Erythroblast (primary cell): ENCODE measurements at regions not wholly inside any gene's neighbourhood (a gene's known extent, or its start where the extent isn't known, plus 50 kb on each side); places are given as distances from the start of the nearest gene placed in this dataset.

Source experiments
- DNase-seq, 2 experiments: peaks; one replicate each; lab custom pipeline; 2025; lab: John Stamatoyannopoulos, UW
- GATA1 ChIP-seq: IDR thresholded peaks from 2 replicates; pipeline ENCODE4 v1.6.1; 2011; ENCODE audit warnings: low read depth, mild to moderate bottlenecking, control low read depth, low read length, moderate library complexity
- POLR2A ChIP-seq: IDR thresholded peaks from 2 replicates; pipeline ENCODE4 v1.6.1; 2011; ENCODE audit warnings: mild to moderate bottlenecking, low read length

DNA sequence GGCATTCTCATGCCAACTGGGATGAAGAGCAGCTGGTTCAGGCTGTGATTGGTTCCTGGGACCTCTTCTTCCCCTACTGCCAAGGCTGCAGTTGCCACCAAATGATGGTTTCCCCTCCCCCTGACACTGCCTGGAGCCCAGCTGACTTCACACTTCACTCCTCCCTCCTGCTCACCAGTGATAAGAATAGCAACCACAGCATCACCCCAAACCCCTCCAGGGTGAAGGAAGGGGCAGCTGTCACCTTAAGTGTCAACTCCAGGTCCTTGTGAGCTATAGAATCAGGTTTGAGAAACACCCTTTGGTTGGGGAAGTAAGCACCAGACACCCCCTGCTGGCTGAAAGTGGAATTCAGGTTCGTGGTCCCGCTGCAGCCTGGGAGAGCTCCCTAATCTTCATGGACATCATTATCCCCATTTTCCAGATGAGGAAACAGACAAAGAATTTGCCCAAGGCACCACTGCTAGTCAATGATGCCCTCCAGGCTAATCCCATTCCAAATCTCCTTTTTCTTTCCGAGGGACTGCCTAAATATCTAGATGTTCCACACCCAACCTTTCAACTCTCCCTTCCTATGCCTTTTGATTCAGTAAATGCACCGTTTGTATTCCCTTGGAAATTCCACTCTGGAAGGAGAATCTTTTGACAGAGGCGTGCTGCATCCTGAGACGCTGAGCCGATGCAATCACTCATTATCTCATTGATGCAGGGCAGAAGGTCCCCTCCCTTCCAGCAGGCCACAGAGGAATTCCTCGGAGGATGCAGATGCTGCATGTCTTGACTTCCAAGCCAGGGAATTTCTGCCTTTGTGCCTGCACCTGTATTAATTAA lies 50.6 kb upstream of the UQCRFS1 start:
- TF ChIP-seq POLR2A, result no peak
- no peak for TF ChIP-seq GATA1
- peak; percentile 26 to 60 for DNase-seq

DNA sequence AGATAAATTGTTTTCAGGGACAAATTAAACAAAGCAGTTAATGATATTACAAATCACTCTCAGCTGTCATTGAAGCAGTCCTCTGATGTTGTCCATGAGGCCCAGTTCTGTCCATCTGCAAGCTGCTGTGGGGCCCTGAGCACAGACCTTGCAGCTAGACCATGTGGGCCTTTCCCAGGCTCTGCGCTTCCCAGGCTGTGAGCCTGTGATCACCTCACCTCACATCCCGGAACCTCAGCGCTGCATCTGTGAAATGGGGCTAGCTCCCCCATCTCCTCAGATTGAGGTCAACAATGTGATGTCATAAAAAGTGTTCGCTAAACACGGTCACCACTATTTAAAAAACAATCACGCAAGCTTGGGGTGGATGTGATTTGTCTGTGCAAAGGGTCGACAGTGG lies 51.9 kb upstream of the UQCRFS1 start:
- DNase-seq, result no peak
- no peak for TF ChIP-seq GATA1
- TF ChIP-seq POLR2A, result no peak

DNA sequence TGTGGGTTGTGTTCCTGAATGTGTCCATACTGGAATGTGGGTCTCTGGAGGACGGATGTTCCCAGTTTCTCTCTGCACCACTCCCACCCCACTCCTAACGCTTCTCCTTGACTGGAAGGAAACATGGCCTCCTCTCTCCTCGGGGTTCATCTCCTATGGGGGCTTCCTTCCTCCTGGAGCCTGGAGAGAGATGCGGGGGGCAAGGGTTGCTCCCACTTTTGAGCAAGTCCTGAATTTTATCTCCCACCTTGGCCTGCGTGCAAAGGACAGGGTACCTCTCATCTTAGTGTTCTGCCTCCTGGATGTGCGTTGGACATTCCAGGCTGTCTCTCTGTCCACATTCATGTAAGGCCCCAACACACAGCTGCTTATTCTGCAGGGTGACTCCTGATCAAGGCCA lies 52.5 kb upstream of the UQCRFS1 start:
- no peak for DNase-seq
- no peak for TF ChIP-seq POLR2A
- no peak for TF ChIP-seq GATA1

DNA sequence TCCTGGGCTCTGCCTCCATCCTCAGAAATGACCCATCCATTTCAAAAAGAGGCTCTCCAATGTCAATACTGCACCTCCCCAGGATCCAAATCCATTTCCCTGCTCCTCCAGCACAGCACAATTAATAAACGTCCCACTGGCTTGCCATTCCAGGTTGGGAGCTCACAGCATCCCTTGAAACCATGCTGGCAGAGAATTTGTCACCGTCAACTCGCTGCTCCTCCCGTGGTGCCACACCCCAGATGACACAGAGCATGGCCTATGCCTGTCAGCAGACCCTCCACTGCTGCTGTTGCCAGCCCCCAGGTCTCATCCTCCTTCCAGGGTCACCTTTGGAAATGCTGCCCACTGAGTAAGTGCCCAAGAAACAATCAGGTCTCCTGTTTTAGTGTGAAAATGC lies 53.0 kb upstream of the UQCRFS1 start:
- DNase-seq, result no peak
- TF ChIP-seq POLR2A (no peak), GATA1 (no peak)

DNA sequence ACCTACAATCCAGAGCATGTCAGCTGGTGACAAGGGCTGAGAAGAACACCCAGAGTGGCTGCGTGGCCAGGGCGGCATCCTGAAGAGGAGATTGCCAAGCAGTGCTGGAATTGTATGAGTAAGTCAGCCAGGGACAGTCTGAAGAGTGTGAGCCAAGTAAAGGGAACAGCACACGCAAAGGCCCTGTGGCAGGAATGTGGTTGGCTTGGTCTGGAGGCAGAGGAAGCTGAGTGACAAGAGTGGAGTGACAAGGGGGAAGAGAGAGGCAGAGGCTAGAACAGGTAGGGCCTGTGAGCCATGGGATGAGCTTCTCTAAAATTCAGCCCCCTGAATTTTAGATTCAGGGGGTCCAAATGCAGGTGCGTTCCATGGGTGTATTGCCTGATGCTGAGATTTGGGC lies 53.7 kb upstream of the UQCRFS1 start:
- DNase-seq, result no peak
- TF ChIP-seq GATA1 (no peak), POLR2A (no peak)

DNA sequence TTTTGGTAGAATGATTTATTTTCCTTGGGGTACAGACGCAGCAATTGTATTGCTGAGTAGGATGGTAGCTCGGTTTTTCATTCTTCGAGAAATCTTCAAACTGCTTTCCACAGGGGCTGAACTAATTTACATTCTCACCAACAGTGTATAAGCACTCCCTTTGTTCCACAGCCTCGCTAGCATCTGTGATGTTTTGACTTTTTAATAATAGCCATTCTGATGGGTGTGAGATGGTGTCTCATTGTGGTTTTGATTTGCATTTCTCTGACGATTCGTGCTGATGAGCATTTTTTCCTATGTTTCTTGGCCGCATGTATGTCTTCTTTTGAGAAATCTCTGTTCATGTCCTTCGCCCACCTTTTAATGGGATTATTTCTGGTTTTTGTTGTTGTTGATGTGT lies 54.8 kb upstream of the UQCRFS1 start:
- DNase-seq, result no peak

DNA sequence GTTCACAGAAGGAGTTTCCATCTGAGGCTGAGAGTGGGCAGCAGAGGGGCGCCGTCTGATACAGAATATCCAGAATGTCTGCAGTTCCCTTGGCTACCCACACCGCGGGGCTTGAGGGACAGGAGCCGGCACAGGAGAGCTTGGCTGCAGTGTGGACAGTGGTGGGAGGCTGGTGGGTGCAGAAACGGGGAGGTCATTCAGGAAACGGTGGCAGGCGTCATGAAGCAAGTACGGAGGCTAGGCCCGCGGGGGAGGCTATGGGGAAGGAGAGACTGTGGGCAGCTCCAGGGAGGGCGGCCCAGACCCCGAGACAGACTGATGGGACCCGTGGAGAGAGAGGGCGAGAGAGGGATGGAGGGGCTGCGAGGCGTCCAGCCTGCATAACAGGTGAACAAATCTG lies 55.2 kb upstream of the UQCRFS1 start:
- TF ChIP-seq GATA1 (no peak), POLR2A (no peak)
- DNase-seq, result no peak

More for the DNA sequence above, 54.8 kb upstream of the UQCRFS1 start:
- TF ChIP-seq POLR2A (no peak), GATA1 (no peak)

DNA sequence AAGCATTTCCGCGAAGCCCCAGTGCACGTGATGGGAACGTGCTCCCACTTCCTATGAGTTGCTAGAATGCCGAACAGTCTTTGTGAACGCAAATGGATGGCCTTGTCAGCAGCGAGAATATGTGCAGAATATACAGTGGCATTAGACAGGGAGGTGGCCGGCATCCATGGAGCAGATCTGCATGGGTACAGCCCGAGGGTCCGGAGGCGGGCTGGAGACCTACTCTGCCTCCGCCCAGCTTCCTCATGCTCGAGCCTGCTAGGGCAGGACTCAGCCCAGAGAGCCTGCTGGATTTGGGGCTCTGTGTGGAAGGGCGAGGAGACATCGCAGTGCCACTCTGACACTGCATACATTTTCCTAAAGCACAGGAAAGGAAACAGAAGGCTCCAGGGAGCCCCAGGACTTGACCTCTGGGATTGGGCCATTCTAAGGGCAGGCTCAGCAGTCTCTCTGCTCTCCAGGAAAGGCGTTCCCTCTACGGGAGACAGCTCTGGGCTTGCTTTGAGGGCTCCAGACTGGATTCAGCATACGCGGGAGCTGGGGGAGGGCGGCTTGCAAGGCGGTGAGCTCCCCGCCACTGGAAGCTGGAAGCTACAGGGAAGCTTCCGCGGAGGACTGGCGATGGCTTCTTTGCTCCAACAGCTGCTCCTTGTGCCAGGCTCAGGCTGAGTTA lies 55.9 kb upstream of the UQCRFS1 start:
- DNase-seq, result no peak
- TF ChIP-seq GATA1 (no peak), POLR2A (no peak)

DNA sequence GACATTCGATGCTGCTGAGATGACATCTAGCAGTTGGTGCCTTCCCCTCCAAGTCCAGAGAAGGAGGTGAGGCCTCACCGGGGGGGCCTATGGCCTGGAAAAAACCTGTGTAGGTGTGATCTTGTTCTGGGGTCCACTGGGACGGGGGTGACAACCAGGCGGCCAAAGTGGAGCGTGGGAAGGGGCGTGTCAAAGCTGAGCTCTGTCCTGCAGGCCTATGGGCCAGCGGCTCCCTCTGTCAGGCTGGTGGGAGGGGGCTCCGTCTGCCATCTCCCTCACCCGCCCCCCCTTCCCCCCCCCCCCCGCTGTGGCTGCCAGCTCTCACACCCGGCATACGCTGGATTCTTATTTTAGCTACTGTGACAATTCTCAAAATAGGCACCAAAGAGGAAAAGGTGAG lies 56.7 kb upstream of the UQCRFS1 start:
- DNase-seq, result no peak
- TF ChIP-seq POLR2A, result no peak
- TF ChIP-seq GATA1, result no peak

DNA sequence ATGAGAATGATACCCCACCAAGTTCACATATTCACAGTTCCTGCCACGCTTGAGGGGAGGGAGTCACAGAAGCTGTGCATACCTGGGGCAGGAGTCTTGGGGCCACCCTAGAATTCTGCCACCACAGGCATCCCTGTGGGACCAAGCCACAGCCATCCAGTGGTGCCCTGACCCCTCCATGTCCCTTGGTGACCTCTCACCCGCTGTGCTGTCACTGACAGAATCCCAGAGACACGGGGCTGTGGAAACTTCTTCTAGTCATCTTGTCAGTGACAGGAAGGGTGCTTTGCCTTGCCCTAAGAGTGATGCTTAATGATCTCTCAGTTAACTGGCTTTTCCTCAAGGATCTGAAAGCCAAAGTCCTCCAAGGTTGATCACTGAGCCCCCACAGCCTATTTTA lies 58.4 kb upstream of the UQCRFS1 start:
- no peak for DNase-seq
- TF ChIP-seq POLR2A, result no peak
- no peak for TF ChIP-seq GATA1

DNA sequence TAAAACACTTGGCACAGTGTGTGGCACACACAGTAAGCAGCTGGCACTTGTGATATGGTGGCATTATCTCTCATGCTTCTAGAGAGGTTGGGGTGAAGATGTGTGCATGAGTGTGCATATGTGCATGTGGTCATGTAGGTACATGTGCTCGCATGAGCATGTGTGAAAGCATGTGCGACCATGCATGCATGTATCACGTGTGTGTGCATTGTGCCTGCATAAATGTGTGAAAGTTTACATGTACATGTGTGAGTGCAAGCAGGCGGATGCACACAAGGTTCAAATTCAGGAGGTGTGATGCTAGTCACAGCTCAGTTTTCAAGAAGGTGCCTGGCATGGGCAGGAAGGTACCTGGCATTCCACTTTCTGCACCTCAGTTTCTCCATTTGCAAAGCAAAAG lies 59.0 kb upstream of the UQCRFS1 start:
- DNase-seq, result no peak
- TF ChIP-seq POLR2A (no peak), GATA1 (no peak)

DNA sequence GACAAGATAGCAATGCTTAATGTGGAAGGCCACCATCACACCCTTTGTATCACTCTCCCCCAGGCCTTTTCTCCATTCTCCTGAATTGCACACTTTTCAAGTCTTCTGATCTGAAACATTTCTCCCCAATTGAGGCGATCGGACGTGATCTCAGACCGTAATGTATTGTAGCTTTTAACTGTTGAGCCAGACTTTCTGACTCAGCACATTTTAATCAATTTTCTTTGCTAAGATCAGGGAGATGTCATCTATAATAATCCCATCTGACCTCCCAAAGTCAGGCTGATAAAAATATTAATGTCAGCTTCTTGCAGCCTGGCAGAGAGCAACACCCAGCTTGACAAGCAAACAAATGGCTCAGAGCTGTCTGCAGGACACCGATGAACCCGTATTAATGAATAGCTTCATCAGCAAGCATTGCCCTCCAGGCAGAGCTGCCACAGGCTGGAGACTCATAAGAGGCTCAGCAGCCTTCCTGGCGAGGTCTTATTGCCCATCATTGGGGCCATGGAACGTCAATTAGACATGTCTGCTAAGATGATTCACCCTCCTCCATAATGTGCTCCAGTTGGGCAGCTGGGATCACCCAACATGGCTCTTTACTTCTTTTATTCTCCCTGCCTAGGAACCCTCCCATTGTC lies 60.2 kb upstream of the UQCRFS1 start:
- TF ChIP-seq POLR2A (no peak), GATA1 (no peak)
- no peak for DNase-seq

DNA sequence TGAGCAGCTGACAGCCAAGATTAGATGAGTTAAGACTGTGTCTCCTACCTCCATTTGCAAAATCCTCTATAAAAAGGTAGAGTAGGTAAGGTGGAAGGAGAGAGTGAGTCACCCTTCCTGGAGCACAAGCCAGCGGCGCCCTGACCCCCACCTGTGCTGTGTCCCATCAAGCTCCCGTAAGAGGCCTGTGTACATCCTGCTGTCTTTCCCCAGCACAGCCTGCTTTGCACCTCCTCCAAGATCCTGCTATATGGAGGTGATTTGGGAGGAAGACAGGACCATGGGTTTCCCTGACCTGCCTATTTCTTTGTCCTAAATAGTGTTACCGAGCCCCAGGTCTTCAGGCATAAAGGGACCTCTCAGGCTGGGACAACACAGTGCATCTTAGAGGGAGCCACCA lies 62.3 kb upstream of the UQCRFS1 start:
- no peak for DNase-seq

DNA sequence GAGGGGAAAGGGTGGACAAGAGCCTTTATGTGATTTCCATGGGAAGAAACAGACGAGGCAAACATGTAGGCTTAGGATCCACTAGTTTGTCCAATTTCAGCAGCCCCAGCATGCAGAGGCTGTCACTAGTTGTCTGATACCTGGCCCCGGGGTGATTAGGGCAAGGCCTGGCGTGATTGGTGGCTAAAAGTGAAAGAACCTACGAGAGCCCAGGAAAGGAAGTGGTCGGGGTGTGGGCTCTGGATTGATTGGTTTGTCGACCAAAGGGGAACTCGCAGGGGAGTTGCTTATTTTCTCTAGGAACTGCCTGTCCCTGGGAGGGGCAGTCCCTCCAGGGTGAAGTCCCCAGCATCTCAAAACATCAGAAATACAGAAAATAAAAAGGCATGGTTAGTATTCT lies 64.2 kb upstream of the UQCRFS1 start:
- DNase-seq, result no peak
- TF ChIP-seq POLR2A (no peak), GATA1 (no peak)

More for the DNA sequence above, 62.3 kb upstream of the UQCRFS1 start:
- no peak for TF ChIP-seq GATA1
- TF ChIP-seq POLR2A, result no peak
